ENCODE measurements at regions not wholly inside any gene's neighbourhood (a gene's known extent, or its start where the extent isn't known, plus 50 kb on each side); places are given as distances from the start of the nearest gene placed in this dataset.

GRCh38 chr4:126466848-126467247 lies 1152.1 kb downstream of the FAT4 start:
- Histone ChIP-seq H4K20me1 (ENCODE audit: insufficient read depth, low read length) (no peaks in the 10 kb centered on the region), H3K4me2 (ENCODE audit: insufficient read depth, low read length) (no peak overlapping the region), H3K4me3 (ENCODE audit: low read depth in 1 of 2, low read length in 2 of 2) (no peak overlapping the region), H3K79me2 (ENCODE audit: insufficient read depth, low read length) (no peaks in the 10 kb centered on the region), H3K9ac (ENCODE audit: low read depth, low read length) (no peak overlapping the region), H3K36me3 (ENCODE audit: insufficient read depth, low read length) (no peaks in the 10 kb centered on the region), H2AFZ (ENCODE audit: low read depth, low read length) (no peak overlapping the region), H3K27me3 (ENCODE audit: insufficient read depth, low read length, poor library complexity) (no peaks in the 10 kb centered on the region), H3K27ac (ENCODE audit: low read length) (no peak overlapping the region), H3K4me1 (ENCODE audit: insufficient read depth, low read length) (no peaks in the 10 kb centered on the region), H3K9me3 (ENCODE audit: insufficient read depth, low read length, severe bottlenecking) (no peaks in the 10 kb centered on the region)
- no peak for ATAC-seq (ENCODE audit: insufficient read depth, low read depth)
- TF ChIP-seq, protein P1, sequence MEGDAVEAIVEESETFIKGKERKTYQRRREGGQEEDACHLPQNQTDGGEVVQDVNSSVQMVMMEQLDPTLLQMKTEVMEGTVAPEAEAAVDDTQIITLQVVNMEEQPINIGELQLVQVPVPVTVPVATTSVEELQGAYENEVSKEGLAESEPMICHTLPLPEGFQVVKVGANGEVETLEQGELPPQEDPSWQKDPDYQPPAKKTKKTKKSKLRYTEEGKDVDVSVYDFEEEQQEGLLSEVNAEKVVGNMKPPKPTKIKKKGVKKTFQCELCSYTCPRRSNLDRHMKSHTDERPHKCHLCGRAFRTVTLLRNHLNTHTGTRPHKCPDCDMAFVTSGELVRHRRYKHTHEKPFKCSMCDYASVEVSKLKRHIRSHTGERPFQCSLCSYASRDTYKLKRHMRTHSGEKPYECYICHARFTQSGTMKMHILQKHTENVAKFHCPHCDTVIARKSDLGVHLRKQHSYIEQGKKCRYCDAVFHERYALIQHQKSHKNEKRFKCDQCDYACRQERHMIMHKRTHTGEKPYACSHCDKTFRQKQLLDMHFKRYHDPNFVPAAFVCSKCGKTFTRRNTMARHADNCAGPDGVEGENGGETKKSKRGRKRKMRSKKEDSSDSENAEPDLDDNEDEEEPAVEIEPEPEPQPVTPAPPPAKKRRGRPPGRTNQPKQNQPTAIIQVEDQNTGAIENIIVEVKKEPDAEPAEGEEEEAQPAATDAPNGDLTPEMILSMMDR (IDR thresholded peaks at IDR 0.05; ENCODE audit: borderline replicate concordance, extremely low read depth, low read length, poor library complexity, severe bottlenecking) = no peak
- TF ChIP-seq EZH2 (IDR thresholded peaks at IDR 0.05; ENCODE audit: borderline replicate concordance, low read depth, low read length, severe bottlenecking) = no peak
- DNase-seq = no peak

DNA sequence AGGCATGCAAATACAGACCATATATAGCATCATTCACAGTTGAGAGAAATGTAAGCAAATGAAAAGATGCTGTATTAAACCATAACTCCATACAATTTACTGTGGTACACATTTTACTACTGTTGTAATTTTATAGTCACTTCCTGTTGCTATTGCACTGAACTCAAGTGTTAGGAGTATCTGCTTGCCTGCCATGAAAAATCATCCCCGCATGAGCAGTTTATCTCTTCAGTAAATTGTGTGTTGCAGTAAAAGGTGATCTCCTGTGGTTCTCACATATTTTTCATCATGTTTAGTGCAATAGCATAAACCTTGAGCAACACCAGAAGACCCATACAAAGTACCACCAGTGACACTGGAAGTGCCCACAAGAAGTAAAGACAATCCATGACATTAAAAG lies 1153.4 kb downstream of the FAT4 start:
- H3K9me3 ChIP-seq (ENCODE audit: insufficient read depth, low read length, severe bottlenecking) = no peaks in the 10 kb centered on the region
- ATAC-seq (ENCODE audit: insufficient read depth, low read depth) = no peak
- no peaks in the 10 kb centered on the region for H3K79me2 ChIP-seq (ENCODE audit: insufficient read depth, low read length)

GRCh38 chr4:126470862-126471261 lies 1156.1 kb downstream of the FAT4 start:
- Histone ChIP-seq H3K79me2 (ENCODE audit: insufficient read depth, low read length) (no peaks in the 10 kb centered on the region), H3K9me3 (ENCODE audit: insufficient read depth, low read length, severe bottlenecking) (peaks cover under 1% of the 10 kb centered on the region), H3K4me2 (ENCODE audit: insufficient read depth, low read length) (no peak overlapping the region), H2AFZ (ENCODE audit: low read depth, low read length) (no peak overlapping the region), H3K9ac (ENCODE audit: low read depth, low read length) (no peak overlapping the region), H3K27me3 (ENCODE audit: insufficient read depth, low read length, poor library complexity) (no peaks in the 10 kb centered on the region), H4K20me1 (ENCODE audit: insufficient read depth, low read length) (no peaks in the 10 kb centered on the region), H3K27ac (ENCODE audit: low read length) (no peak overlapping the region), H3K4me1 (ENCODE audit: insufficient read depth, low read length) (no peaks in the 10 kb centered on the region), H3K36me3 (ENCODE audit: insufficient read depth, low read length) (no peaks in the 10 kb centered on the region), H3K4me3 (ENCODE audit: low read depth in 1 of 2, low read length in 2 of 2) (no peak overlapping the region)
- ATAC-seq (ENCODE audit: insufficient read depth, low read depth) = no peak
- TF ChIP-seq, protein P1 (IDR thresholded peaks at IDR 0.05; ENCODE audit: borderline replicate concordance, extremely low read depth, low read length, poor library complexity, severe bottlenecking) = no peak
- TF ChIP-seq EZH2 (IDR thresholded peaks at IDR 0.05; ENCODE audit: borderline replicate concordance, low read depth, low read length, severe bottlenecking) = no peak
- DNase-seq = no peak

More for the DNA sequence above, 1153.4 kb downstream of the FAT4 start:
- no peak for DNase-seq
- no peaks in the 10 kb centered on the region for H3K27me3 ChIP-seq (ENCODE audit: insufficient read depth, low read length, poor library complexity)
- no peak overlapping the region for H3K4me3 ChIP-seq (ENCODE audit: low read depth in 1 of 2, low read length in 2 of 2)
- no peaks in the 10 kb centered on the region for H4K20me1 ChIP-seq (ENCODE audit: insufficient read depth, low read length)
- H2AFZ ChIP-seq (ENCODE audit: low read depth, low read length) = no peak overlapping the region
- no peak overlapping the region for H3K4me2 ChIP-seq (ENCODE audit: insufficient read depth, low read length)
- TF ChIP-seq, protein P1 (IDR thresholded peaks at IDR 0.05; ENCODE audit: borderline replicate concordance, extremely low read depth, low read length, poor library complexity, severe bottlenecking) = no peak
- TF ChIP-seq EZH2 (IDR thresholded peaks at IDR 0.05; ENCODE audit: borderline replicate concordance, low read depth, low read length, severe bottlenecking) = no peak
- no peak overlapping the region for H3K9ac ChIP-seq (ENCODE audit: low read depth, low read length)
- no peak overlapping the region for H3K27ac ChIP-seq (ENCODE audit: low read length)
- H3K36me3 ChIP-seq (ENCODE audit: insufficient read depth, low read length) = no peaks in the 10 kb centered on the region
- H3K4me1 ChIP-seq (ENCODE audit: insufficient read depth, low read length) = no peaks in the 10 kb centered on the region

GRCh38 chr4:126475730-126476129 lies 1157.0 kb upstream of the INTU start:
- no peaks in the 10 kb centered on the region for H3K79me2 ChIP-seq (ENCODE audit: insufficient read depth, low read length)
- no peak for ATAC-seq (ENCODE audit: insufficient read depth, low read depth)
- TF ChIP-seq EZH2 (IDR thresholded peaks at IDR 0.05; ENCODE audit: borderline replicate concordance, low read depth, low read length, severe bottlenecking) = no peak
- TF ChIP-seq, protein P1 (IDR thresholded peaks at IDR 0.05; ENCODE audit: borderline replicate concordance, extremely low read depth, low read length, poor library complexity, severe bottlenecking) = no peak
- DNase-seq = no peak
- no peaks in the 10 kb centered on the region for H3K27me3 ChIP-seq (ENCODE audit: insufficient read depth, low read length, poor library complexity)
- no peak overlapping the region for H2AFZ ChIP-seq (ENCODE audit: low read depth, low read length)
- no peak overlapping the region for H3K4me2 ChIP-seq (ENCODE audit: insufficient read depth, low read length)
- peaks cover 2% of the 10 kb centered on the region for H3K9me3 ChIP-seq (ENCODE audit: insufficient read depth, low read length, severe bottlenecking)
- no peak overlapping the region for H3K4me3 ChIP-seq (ENCODE audit: low read depth in 1 of 2, low read length in 2 of 2)
- H3K27ac ChIP-seq (ENCODE audit: low read length) = no peak overlapping the region
- H3K36me3 ChIP-seq (ENCODE audit: insufficient read depth, low read length) = no peaks in the 10 kb centered on the region
- no peaks in the 10 kb centered on the region for H3K4me1 ChIP-seq (ENCODE audit: insufficient read depth, low read length)
- no peak overlapping the region for H3K9ac ChIP-seq (ENCODE audit: low read depth, low read length)
- H4K20me1 ChIP-seq (ENCODE audit: insufficient read depth, low read length) = no peaks in the 10 kb centered on the region
